Brain microvascular endothelial cell (primary cell): ENCODE measurements at regions not wholly inside any gene's neighbourhood (a gene's known extent, or its start where the extent isn't known, plus 50 kb on each side); places are given as distances from the start of the nearest gene placed in this dataset.

Experiments used
- DNase-seq: peaks from one replicate; pipeline ENCODE4 v3.0.0-alpha.2; 2020
- H3K27ac ChIP-seq: fragments of 250-450 bp; sonication (Bioruptor Pico); 2 replicates; pipeline ENCODE4 v1.5.1; 2020; ENCODE audit warnings: mild to moderate bottlenecking, moderate library complexity
- H3K27me3 ChIP-seq: fragments of 250-450 bp; sonication (Bioruptor Pico); replicated peaks from 2 replicates; pipeline ENCODE4 v1.5.1; 2020; ENCODE audit warnings: mild to moderate bottlenecking
- H3K36me3 ChIP-seq: fragments of 250-450 bp; sonication (Bioruptor Pico); replicated peaks from 2 replicates; pipeline ENCODE4 v1.5.1; 2020; ENCODE audit warnings: mild to moderate bottlenecking
- H3K4me3 ChIP-seq: 2 replicates; pipeline ENCODE4 v1.5.1; 2011; ENCODE audit warnings: low read depth, mild to moderate bottlenecking, control low read depth, low read length, moderate library complexity
- in situ Hi-C: cut with HindIII; loops from 2 replicates; pipeline ENCODE4 v1.10.0; 2017; ENCODE audit warnings: low sequenced_read_pairs, low pct_ligation_motif_present
- TF ChIP-seq, protein P1 (sequence below): IDR thresholded peaks from 2 replicates; pipeline ENCODE4 v1.5.1; 2011; ENCODE audit warnings: low read depth, mild to moderate bottlenecking, moderate library complexity, low read length, control low read depth, inconsistent platforms; ENCODE audit errors: missing control alignments

DNA sequence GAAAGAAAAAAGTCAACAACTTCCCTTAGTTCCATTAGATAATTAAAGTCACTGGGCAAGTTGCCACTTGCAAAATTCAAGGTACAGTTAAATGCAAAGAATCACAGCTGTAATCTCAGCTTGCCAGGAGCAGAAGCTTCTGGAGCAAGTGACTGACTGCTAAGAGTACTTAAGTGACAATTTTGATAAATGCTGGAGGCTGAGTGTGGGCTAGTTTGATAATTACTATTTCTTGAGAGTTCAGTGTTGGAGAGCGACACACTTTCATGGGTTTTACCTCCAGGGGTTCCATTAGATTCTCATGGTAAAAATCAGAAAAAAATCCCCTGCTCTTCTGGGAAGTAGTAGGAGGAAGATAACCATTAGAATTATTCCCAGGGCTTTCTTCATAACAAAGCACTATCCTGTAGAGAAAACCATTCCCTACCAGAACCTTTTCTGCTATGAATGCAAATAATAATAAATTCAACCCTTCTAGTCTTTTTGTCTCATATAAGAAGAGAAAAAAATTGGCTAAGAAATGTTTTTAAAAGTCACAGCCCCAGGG lies 486.3 kb downstream of the POM121L12 start:
- TF ChIP-seq, protein P1, sequence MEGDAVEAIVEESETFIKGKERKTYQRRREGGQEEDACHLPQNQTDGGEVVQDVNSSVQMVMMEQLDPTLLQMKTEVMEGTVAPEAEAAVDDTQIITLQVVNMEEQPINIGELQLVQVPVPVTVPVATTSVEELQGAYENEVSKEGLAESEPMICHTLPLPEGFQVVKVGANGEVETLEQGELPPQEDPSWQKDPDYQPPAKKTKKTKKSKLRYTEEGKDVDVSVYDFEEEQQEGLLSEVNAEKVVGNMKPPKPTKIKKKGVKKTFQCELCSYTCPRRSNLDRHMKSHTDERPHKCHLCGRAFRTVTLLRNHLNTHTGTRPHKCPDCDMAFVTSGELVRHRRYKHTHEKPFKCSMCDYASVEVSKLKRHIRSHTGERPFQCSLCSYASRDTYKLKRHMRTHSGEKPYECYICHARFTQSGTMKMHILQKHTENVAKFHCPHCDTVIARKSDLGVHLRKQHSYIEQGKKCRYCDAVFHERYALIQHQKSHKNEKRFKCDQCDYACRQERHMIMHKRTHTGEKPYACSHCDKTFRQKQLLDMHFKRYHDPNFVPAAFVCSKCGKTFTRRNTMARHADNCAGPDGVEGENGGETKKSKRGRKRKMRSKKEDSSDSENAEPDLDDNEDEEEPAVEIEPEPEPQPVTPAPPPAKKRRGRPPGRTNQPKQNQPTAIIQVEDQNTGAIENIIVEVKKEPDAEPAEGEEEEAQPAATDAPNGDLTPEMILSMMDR: no peak
- in situ Hi-C loops: no loop called here
- H3K27ac ChIP-seq: no peak overlapping the region
- no peaks in the 10 kb centered on the region for H3K36me3 ChIP-seq
- H3K4me3 ChIP-seq: no peak overlapping the region
- DNase-seq: no peak
- no peaks in the 10 kb centered on the region for H3K27me3 ChIP-seq

DNA sequence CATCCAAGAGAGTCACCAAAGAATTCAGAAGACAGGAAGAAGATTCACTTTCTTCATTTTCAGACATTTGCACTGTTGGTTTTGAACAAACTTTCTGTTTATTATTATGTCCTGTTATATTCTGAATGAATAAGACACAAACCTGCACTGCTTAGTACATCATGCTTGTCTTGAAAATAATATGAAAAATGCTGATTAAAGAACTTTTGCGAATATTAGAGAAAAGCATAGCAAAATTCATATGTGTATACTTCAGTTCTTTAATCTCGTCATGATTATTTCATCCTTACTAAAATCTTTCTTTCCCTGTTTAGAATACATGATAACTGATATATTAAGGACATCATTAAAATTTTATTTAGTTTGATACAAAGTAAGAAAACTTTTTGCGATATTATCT lies 504.1 kb downstream of the POM121L12 start:
- in situ Hi-C loops: no loop called here
- TF ChIP-seq, protein P1: no peak
- DNase-seq: no peak
- H3K4me3 ChIP-seq: no peak overlapping the region
- H3K36me3 ChIP-seq: no peaks in the 10 kb centered on the region
- H3K27ac ChIP-seq: no peak overlapping the region
- H3K27me3 ChIP-seq: no peaks in the 10 kb centered on the region

DNA sequence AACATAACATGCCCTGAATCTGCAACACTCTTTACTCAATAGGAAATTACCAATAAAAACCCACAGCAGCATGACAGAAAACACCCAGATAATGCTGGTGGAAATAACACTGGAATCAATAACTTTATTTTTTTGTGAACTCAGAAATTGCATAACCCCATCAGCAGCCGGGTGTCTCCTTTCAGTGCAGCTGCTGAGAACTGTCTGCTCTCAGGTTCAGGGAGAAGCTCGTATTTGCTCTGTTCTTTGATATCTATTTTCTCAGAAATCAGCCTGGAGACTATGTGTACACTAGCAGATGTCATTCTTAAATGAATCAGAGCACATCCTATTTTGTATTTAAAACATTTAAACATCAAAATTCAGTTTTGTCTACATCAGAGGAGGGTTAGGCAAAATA lies 506.0 kb downstream of the POM121L12 start:
- no peaks in the 10 kb centered on the region for H3K27me3 ChIP-seq
- in situ Hi-C loops: no loop called here
- H3K36me3 ChIP-seq: no peaks in the 10 kb centered on the region
- TF ChIP-seq, protein P1: no peak
- H3K4me3 ChIP-seq: no peak overlapping the region
- H3K27ac ChIP-seq: no peak overlapping the region
- no peak for DNase-seq

DNA sequence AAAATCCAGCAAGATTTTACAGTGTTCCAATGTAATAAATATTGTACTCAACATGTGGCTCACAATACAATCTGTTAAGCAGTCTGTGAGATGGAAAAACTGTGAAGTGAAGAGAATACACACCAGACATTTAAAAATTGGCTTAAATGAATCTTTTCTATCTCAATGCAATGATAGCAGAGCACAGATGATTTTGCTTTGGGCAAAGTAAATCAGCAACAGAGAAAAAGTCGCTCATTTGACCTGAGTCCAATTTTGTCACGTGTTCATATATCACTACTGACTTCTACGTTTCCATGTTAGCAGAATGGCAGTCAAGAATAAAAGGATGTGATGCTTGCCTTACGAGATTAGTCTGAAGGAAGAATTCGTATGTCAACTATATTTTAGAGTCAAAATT lies 506.7 kb downstream of the POM121L12 start:
- TF ChIP-seq, protein P1: no peak

More for the DNA sequence above, 506.7 kb downstream of the POM121L12 start:
- Histone ChIP-seq H3K36me3 (no peaks in the 10 kb centered on the region), H3K27me3 (no peaks in the 10 kb centered on the region), H3K27ac (no peak overlapping the region), H3K4me3 (no peak overlapping the region)
- DNase-seq: no peak
- in situ Hi-C loops: no loop called here
